ENCODE measurements at regions not wholly inside any gene's neighbourhood (a gene's known extent, or its start where the extent isn't known, plus 50 kb on each side); places are given as distances from the start of the nearest gene placed in this dataset.

DNA sequence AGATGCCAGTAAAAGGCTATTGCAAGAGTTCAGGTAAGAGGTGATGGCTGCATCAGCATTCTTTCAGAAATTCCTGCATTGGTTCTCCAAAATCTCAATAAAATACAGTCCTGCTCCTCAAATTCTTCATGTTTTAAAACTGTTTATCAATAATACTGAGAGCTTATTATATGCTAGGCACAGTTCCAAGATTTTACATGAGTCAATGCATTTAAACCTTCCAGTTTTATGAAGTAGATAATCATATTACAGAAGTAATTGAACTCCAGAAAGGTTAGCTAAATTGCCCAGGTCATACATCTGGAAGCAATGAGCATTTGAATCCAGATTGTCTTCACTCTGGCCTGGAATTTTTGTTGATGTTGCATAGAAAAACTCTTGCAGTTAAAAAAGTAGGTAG, 282.9 kb upstream of the SLITRK6 start:
- no peaks in the 10 kb centered on the region for H3K79me2 ChIP-seq (ENCODE audit: control insufficient read depth, insufficient read depth, low read length)
- H3K4me3 ChIP-seq = no peak overlapping the region
- ATAC-seq (no peak), FAIRE-seq (no peak), DNase-seq (ENCODE audit: extremely low read depth in 1 of 4, low spot score in 3 of 4) (no peak)
- CTCF ChIA-PET (ENCODE audit: low intra/inter-chr PET ratio) = no interaction called here
- H3K9ac ChIP-seq (ENCODE audit: insufficient read depth in 1 of 2, low read depth in 2 of 2, low read length in 2 of 2) = no peak overlapping the region
- no peaks in the 10 kb centered on the region for H3K36me3 ChIP-seq (ENCODE audit: control insufficient read depth, insufficient read depth, low read length)
- TF ChIP-seq SIRT6 (IDR thresholded peaks at IDR 0.05; ENCODE audit: low read depth, low read length) = no peak
- no peaks in the 10 kb centered on the region for H3K9me1 ChIP-seq (ENCODE audit: control insufficient read depth, insufficient read depth, low read length)
- BruUV-seq (replicated peaks) = no TSS peak
- POLR2A ChIA-PET = no interaction called here
- intact Hi-C loops (cut with micrococcal nuclease) = no loop called here
- H3K27me3 ChIP-seq (ENCODE audit: control insufficient read depth in 2 of 2, insufficient read depth in 2 of 2, low read length in 2 of 2) = no peaks in the 10 kb centered on the region
- in situ Hi-C loops (cut with MboI) = no loop called here
- H3K27ac ChIP-seq (ENCODE audit: extremely low read depth, low read depth, low read length) = no peak overlapping the region
- H3K4me2 ChIP-seq (ENCODE audit: insufficient read depth, low read length) = no peak overlapping the region
- H2AFZ ChIP-seq (ENCODE audit: low read depth, low read length) = no peak overlapping the region
- no peaks in the 10 kb centered on the region for H4K20me1 ChIP-seq (replicated peaks; ENCODE audit: control insufficient read depth, insufficient read depth, low read length)
- no peaks in the 10 kb centered on the region for H3K4me1 ChIP-seq (replicated peaks in 1 of 2; ENCODE audit: control insufficient read depth in 2 of 2, insufficient read depth in 2 of 2, low read length in 2 of 2)
- H3K9me3 ChIP-seq (replicated peaks; ENCODE audit: control insufficient read depth, insufficient read depth, low read depth, low read length) = no peaks in the 10 kb centered on the region

DNA sequence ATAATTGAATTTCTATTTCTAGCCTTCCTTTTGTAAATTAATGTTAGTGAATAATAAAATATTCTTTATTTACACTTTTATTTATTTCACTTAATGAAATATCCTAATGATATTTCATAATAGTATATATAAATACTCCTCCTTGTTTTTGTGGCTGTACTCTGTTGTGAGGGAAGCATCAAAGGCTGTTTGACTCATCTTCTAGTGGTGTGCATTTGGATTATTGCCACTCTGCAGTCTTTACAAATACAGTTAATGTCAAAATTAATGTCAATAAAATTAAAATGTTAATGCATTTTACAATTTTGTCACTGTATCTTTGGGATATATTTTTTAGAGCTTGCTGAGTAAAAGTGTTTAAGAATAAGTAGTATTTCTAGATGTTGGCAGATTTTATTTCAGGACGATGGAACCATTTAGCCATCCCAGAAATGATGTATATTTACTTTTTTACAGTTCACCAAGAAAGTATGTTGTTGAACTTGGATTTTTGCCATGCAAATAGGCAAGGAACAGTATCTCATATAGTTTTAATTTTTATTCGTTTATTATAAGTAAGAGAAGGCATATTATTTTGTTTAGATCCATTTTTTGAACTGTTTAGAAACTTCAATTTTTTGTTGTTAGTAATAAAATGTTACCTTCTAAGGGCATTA, 281.2 kb upstream of the SLITRK6 start:
- Histone ChIP-seq H3K4me1 (replicated peaks in 1 of 2; ENCODE audit: control insufficient read depth in 2 of 2, insufficient read depth in 2 of 2, low read length in 2 of 2) (no peaks in the 10 kb centered on the region), H3K4me3 (no peak overlapping the region), H2AFZ (ENCODE audit: low read depth, low read length) (no peak overlapping the region), H3K79me2 (ENCODE audit: control insufficient read depth, insufficient read depth, low read length) (no peaks in the 10 kb centered on the region), H3K36me3 (ENCODE audit: control insufficient read depth, insufficient read depth, low read length) (no peaks in the 10 kb centered on the region), H3K9me3 (replicated peaks; ENCODE audit: control insufficient read depth, insufficient read depth, low read depth, low read length) (no peaks in the 10 kb centered on the region), H3K27me3 (ENCODE audit: control insufficient read depth in 2 of 2, insufficient read depth in 2 of 2, low read length in 2 of 2) (no peaks in the 10 kb centered on the region), H3K4me2 (ENCODE audit: insufficient read depth, low read length) (no peak overlapping the region), H3K27ac (ENCODE audit: extremely low read depth, low read depth, low read length) (no peak overlapping the region), H3K9me1 (ENCODE audit: control insufficient read depth, insufficient read depth, low read length) (no peaks in the 10 kb centered on the region), H3K9ac (ENCODE audit: insufficient read depth in 1 of 2, low read depth in 2 of 2, low read length in 2 of 2) (no peak overlapping the region), H4K20me1 (replicated peaks; ENCODE audit: control insufficient read depth, insufficient read depth, low read length) (no peaks in the 10 kb centered on the region)
- TF ChIP-seq ZKSCAN1 (IDR thresholded peaks at IDR 0.05; ENCODE audit: low read depth, low read length) = no peak
- no peak for TF ChIP-seq ZNF23 (CRISPR knock-in tag; IDR thresholded peaks at IDR 0.05)
- TF ChIP-seq PHB2 (IDR thresholded peaks at IDR 0.05; ENCODE audit: low read depth) = no peak
- TF ChIP-seq CCNT2 (IDR thresholded peaks at IDR 0.05; ENCODE audit: borderline replicate concordance, extremely low read depth, insufficient read length, low read depth, low read length) = no peak
- TF ChIP-seq JUN (IDR thresholded peaks at IDR 0.05; ENCODE audit: borderline replicate concordance, low read depth, low read length) = no peak
- TF ChIP-seq JUN (CRISPR knock-in tag; IDR thresholded peaks at IDR 0.05; ENCODE audit: borderline replicate concordance) = no peak
- TF ChIP-seq GATA2 (CRISPR knock-in tag; IDR thresholded peaks at IDR 0.05) = no peak
- TF ChIP-seq, protein P1, sequence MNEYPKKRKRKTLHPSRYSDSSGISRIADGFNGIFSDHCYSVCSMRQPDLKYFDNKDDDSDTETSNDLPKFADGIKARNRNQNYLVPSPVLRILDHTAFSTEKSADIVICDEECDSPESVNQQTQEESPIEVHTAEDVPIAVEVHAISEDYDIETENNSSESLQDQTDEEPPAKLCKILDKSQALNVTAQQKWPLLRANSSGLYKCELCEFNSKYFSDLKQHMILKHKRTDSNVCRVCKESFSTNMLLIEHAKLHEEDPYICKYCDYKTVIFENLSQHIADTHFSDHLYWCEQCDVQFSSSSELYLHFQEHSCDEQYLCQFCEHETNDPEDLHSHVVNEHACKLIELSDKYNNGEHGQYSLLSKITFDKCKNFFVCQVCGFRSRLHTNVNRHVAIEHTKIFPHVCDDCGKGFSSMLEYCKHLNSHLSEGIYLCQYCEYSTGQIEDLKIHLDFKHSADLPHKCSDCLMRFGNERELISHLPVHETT (CRISPR knock-in tag; conservative IDR thresholded peaks at IDR 0.05 in 1 of 2, IDR thresholded peaks at IDR 0.05 in 1 of 2) = no peak
- intact Hi-C loops (cut with micrococcal nuclease) (no loop called here), in situ Hi-C loops (cut with MboI) (no loop called here)
- FAIRE-seq (no peak), ATAC-seq (no peak), DNase-seq (ENCODE audit: extremely low read depth in 1 of 4, low spot score in 3 of 4) (no peak)
- ChIA-PET CTCF (ENCODE audit: low intra/inter-chr PET ratio) (no interaction called here), POLR2A (no interaction called here)
- no TSS peak for BruUV-seq (replicated peaks)
- WGBS (ENCODE audit: insufficient coverage, low coverage, missing lambda C conversion rate) = 0% methylated on average over 2 of the region's 2 CpGs

Measured in K562 (cell line).